H9 (cell line): ENCODE measurements at regions not wholly inside any gene's neighbourhood (a gene's known extent, or its start where the extent isn't known, plus 50 kb on each side); places are given as distances from the start of the nearest gene placed in this dataset.

Source experiments
- DNase-seq: peaks from one replicate; pipeline ENCODE4 v3.0.0-alpha.2; 2017
- H2AFZ ChIP-seq: one replicate; pipeline ENCODE4 v1.6.1; 2013; ENCODE audit warnings: mild to moderate bottlenecking, low read length, control low read depth, moderate library complexity
- H2AK5ac ChIP-seq: 2 replicates; pipeline ENCODE4 v1.6.1; 2013; ENCODE audit warnings: low read length, control low read depth, mixed read lengths; ENCODE audit not compliant: insufficient read length
- H2BK120ac ChIP-seq: one replicate; pipeline ENCODE4 v1.6.1; 2013; ENCODE audit warnings: low read depth, mild to moderate bottlenecking, low read length, control low read depth, inconsistent platforms; ENCODE audit not compliant: poor library complexity, severe bottlenecking
- H2BK12ac ChIP-seq: 2 replicates; pipeline ENCODE4 v1.6.1; 2013; ENCODE audit warnings: low read length, control low read depth, mixed read lengths, low read depth; ENCODE audit not compliant: insufficient read length
- H2BK15ac ChIP-seq: 2 replicates; pipeline ENCODE4 v1.6.1; 2013; ENCODE audit warnings: low read depth, low read length, control low read depth
- H2BK20ac ChIP-seq: one replicate; pipeline ENCODE4 v1.6.1; 2013; ENCODE audit warnings: low read depth, mild to moderate bottlenecking, low read length, control low read depth, inconsistent platforms; ENCODE audit not compliant: poor library complexity, severe bottlenecking
- H2BK5ac ChIP-seq: 2 replicates; pipeline ENCODE4 v1.6.1; 2013; ENCODE audit warnings: low read length, control low read depth, mixed read lengths; ENCODE audit not compliant: insufficient read length
- H3K14ac ChIP-seq: 2 replicates; pipeline ENCODE4 v1.6.1; 2013; ENCODE audit warnings: low read length, control low read depth; ENCODE audit not compliant: insufficient read depth
- H3K18ac ChIP-seq: 2 replicates; pipeline ENCODE4 v1.6.1; 2013; ENCODE audit warnings: low read depth, mild to moderate bottlenecking, mixed read lengths, low read length, control low read depth; ENCODE audit not compliant: insufficient read length
- H3K23ac ChIP-seq: 2 replicates; pipeline ENCODE4 v1.6.1; 2013; ENCODE audit warnings: low read length, control low read depth, mixed read lengths, low read depth; ENCODE audit not compliant: insufficient read length
- H3K23me2 ChIP-seq: 2 replicates; pipeline ENCODE4 v1.6.1; 2013; ENCODE audit warnings: low read depth, mild to moderate bottlenecking, mixed read lengths, low read length, control low read depth; ENCODE audit not compliant: insufficient read length, poor library complexity, severe bottlenecking
- H3K27ac ChIP-seq: 2 replicates; pipeline ENCODE4 v1.5.1; 2013; ENCODE audit warnings: low read length, control low read depth, mixed read lengths, low read depth; ENCODE audit not compliant: insufficient read length
- H3K27me3 ChIP-seq: 2 replicates; pipeline ENCODE4 v1.6.1; 2013; ENCODE audit warnings: low read length, control low read depth, inconsistent platforms; ENCODE audit not compliant: insufficient read depth
- H3K4ac ChIP-seq: 2 replicates; pipeline ENCODE4 v1.6.1; 2013; ENCODE audit warnings: low read depth, mild to moderate bottlenecking, control low read depth, inconsistent platforms, low read length, moderate library complexity
- H3K4me1 ChIP-seq: 2 replicates; pipeline ENCODE4 v1.6.1; 2013; ENCODE audit warnings: low read length, control low read depth, inconsistent platforms; ENCODE audit not compliant: insufficient read depth
- H3K4me2 ChIP-seq: 2 replicates; pipeline ENCODE4 v1.6.1; 2013; ENCODE audit warnings: low read length, control low read depth, mixed read lengths; ENCODE audit not compliant: insufficient read length, insufficient read depth
- H3K56ac ChIP-seq: 2 replicates; pipeline ENCODE4 v1.6.1; 2013; ENCODE audit warnings: low read depth, mild to moderate bottlenecking, mixed read lengths, low read length, control low read depth; ENCODE audit not compliant: insufficient read length
- H3K79me1 ChIP-seq: 2 replicates; pipeline ENCODE4 v1.6.1; 2013; ENCODE audit warnings: low read depth, mild to moderate bottlenecking, moderate library complexity, low read length, control low read depth, inconsistent platforms; ENCODE audit not compliant: insufficient read depth, poor library complexity, severe bottlenecking
- H3K79me2 ChIP-seq: 2 replicates; pipeline ENCODE4 v1.6.1; 2013; ENCODE audit warnings: low read length, control low read depth, inconsistent platforms; ENCODE audit not compliant: insufficient read depth
- H3K9ac ChIP-seq: 2 replicates; pipeline ENCODE4 v1.6.1; 2013; ENCODE audit warnings: low read length, control low read depth, mixed read lengths; ENCODE audit not compliant: insufficient read length; ENCODE audit errors: extremely low read depth
- H3K9me3 ChIP-seq: one replicate; pipeline ENCODE4 v1.6.1; 2013; ENCODE audit warnings: low read depth, low read length, inconsistent platforms; ENCODE audit not compliant: control insufficient read depth
- H3T11ph ChIP-seq: one replicate; pipeline ENCODE4 v1.6.1; 2013; ENCODE audit warnings: mild to moderate bottlenecking, low read length, control low read depth, inconsistent platforms
- H4K20me1 ChIP-seq: one replicate; pipeline ENCODE4 v1.6.1; 2013; ENCODE audit not compliant: control insufficient read depth, insufficient read length, insufficient read depth
- H4K5ac ChIP-seq: 2 replicates; pipeline ENCODE4 v1.6.1; 2013; ENCODE audit warnings: low read depth, mild to moderate bottlenecking, mixed read lengths, low read length, control low read depth; ENCODE audit not compliant: insufficient read length
- H4K8ac ChIP-seq: replicated peaks from 2 replicates; pipeline ENCODE4 v1.6.1; 2013; ENCODE audit warnings: low read length, control low read depth, mixed read lengths, low read depth; ENCODE audit not compliant: insufficient read length
- H4K91ac ChIP-seq: 2 replicates; pipeline ENCODE4 v1.6.1; 2013; ENCODE audit warnings: low read depth, mild to moderate bottlenecking, moderate library complexity, mixed read lengths, low read length, control low read depth; ENCODE audit not compliant: insufficient read length
- H3K27ac Mint-ChIP-seq, 3 experiments: 2 replicates in 2 of 3; 3 replicates in 1 of 3; pipeline ENCODE4 v1.8.0; 2020 to 2021; ENCODE audit warnings: mixed read lengths in 3 of 3, mild to moderate bottlenecking in 1 of 3, moderate library complexity in 1 of 3
- H3K27me3 Mint-ChIP-seq: 2 replicates; pipeline ENCODE4 v1.8.0; 2021; ENCODE audit warnings: low read depth, mild to moderate bottlenecking, moderate library complexity, mixed read lengths
- H3K36me3 Mint-ChIP-seq, 3 experiments: 2 replicates in 2 of 3; 3 replicates in 1 of 3; pipeline ENCODE4 v1.8.0; 2020 to 2021; ENCODE audit warnings: low read depth in 3 of 3, mixed read lengths in 3 of 3; ENCODE audit not compliant: insufficient read depth in 1 of 3
- H3K4me1 Mint-ChIP-seq, 2 experiments: 2 replicates each; pipeline ENCODE4 v1.8.0; 2020; ENCODE audit warnings: mixed read lengths in 2 of 2
- H3K4me3 Mint-ChIP-seq, 2 experiments: 2 replicates in 1 of 2; 3 replicates in 1 of 2; pipeline ENCODE4 v1.8.0; 2020 to 2021; ENCODE audit warnings: mild to moderate bottlenecking in 2 of 2, mixed read lengths in 2 of 2, moderate library complexity in 1 of 2
- H3K9me3 Mint-ChIP-seq, 2 experiments: 2 replicates in 1 of 2; 3 replicates in 1 of 2; pipeline ENCODE4 v1.8.0; 2020; ENCODE audit warnings: mild to moderate bottlenecking in 2 of 2, mixed read lengths in 2 of 2, moderate library complexity in 1 of 2
- WGBS: extraction: QIAGEN DNeasy Blood & Tissue Kit; methylation state at CpG from one replicate; pipeline ENCODE4 v1.1.7; 2013; ENCODE audit warnings: missing lambda C conversion rate, low lambda C conversion rate, mixed read lengths; ENCODE audit not compliant: insufficient read length; ENCODE audit errors: extremely low coverage; 5-methylcytosine and 5-hydroxymethylcytosine counted together
- TF ChIP-seq, protein P1 (sequence below): fragments of 200-600 bp; sonication (generic); conservative IDR thresholded peaks from 3 replicates; pipeline ENCODE4 v1.8.0; 2021; ENCODE audit warnings: antibody characterized with exemption, mild to moderate bottlenecking

DNA sequence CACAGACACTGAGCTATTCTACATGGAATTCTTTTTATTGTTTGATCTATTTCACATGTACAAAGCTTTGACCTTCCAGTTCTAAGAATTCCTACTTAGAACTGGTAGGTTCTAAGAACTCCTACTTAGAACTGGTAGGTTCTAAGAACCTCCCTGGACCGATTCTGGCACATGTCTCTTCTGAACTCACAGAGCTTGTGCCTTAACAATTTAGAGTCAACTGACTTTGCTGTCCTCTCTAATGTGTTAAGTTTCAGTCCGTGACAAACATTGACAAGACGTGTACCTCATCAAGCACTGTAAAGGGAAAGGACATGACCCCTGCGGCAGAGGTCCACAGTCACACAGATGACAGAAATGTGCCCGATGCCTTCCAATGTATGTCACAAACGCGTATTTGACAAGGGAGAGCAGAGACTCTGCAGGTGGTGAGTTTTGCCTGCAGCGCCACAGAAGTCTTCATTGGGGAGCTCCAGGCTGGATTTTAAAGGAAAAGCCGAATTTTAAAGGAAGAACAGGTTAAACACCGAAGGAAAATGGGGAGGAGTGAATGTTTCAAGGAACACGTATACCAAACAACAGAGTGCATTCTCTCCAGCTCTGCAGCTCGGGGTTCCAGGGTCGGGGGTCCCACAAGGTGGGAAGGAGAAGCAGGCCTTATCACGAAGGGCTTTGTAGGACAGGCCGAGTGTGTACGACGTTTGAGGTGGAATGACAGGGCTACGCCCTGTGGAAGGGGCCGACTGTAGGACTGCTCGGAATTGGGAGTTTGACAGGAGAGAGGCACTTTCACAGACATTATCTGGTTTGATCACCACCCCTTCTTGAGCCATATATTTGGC lies 161.1 kb upstream of the KLF14 start:
- TF ChIP-seq, protein P1, sequence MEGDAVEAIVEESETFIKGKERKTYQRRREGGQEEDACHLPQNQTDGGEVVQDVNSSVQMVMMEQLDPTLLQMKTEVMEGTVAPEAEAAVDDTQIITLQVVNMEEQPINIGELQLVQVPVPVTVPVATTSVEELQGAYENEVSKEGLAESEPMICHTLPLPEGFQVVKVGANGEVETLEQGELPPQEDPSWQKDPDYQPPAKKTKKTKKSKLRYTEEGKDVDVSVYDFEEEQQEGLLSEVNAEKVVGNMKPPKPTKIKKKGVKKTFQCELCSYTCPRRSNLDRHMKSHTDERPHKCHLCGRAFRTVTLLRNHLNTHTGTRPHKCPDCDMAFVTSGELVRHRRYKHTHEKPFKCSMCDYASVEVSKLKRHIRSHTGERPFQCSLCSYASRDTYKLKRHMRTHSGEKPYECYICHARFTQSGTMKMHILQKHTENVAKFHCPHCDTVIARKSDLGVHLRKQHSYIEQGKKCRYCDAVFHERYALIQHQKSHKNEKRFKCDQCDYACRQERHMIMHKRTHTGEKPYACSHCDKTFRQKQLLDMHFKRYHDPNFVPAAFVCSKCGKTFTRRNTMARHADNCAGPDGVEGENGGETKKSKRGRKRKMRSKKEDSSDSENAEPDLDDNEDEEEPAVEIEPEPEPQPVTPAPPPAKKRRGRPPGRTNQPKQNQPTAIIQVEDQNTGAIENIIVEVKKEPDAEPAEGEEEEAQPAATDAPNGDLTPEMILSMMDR = no peak
- H3K36me3 Mint-ChIP-seq = peaks cover 0 to 4% (median 2%) of the 10 kb centered on the region in 3 experiments; a peak in 4 of 7 replicates
- Histone ChIP-seq H3K79me2 (no peaks in the 10 kb centered on the region), H2BK5ac (no peak overlapping the region), H3K4me1 (no peaks in the 10 kb centered on the region), H3K14ac (no peak overlapping the region), H3K18ac (no peak overlapping the region), H3T11ph (no peak overlapping the region), H3K9ac (no peak overlapping the region), H3K27me3 (no peaks in the 10 kb centered on the region), H3K27ac (no peak overlapping the region), H2BK120ac (no peak overlapping the region), H3K4me2 (no peak overlapping the region), H3K56ac (no peak overlapping the region), H3K23ac (no peak overlapping the region), H3K79me1 (no peaks in the 10 kb centered on the region), H2AFZ (no peak overlapping the region), H3K4ac (no peak overlapping the region), H2AK5ac (no peak overlapping the region), H2BK12ac (no peak overlapping the region), H3K23me2 (no peaks in the 10 kb centered on the region), H2BK20ac (no peak overlapping the region), H4K20me1 (no peaks in the 10 kb centered on the region), H4K8ac (no peak overlapping the region), H4K5ac (no peak overlapping the region), H2BK15ac (no peak overlapping the region), H4K91ac (no peak overlapping the region), H3K9me3 (no peaks in the 10 kb centered on the region)
- H3K4me3 Mint-ChIP-seq = no peak overlapping the region
- no peak for DNase-seq
- H3K27ac Mint-ChIP-seq = peak overlapping the region in 1 of 3 experiments; percentile 39; a peak in 3 of 7 replicates
- no peaks in the 10 kb centered on the region for H3K27me3 Mint-ChIP-seq
- peaks cover 0 to 3% of the 10 kb centered on the region in 2 experiments; a peak in 1 of 5 replicates for H3K9me3 Mint-ChIP-seq
- WGBS = no CpG with 5 or more reads among the region's 20 CpGs
- peaks cover 39 to 43% of the 10 kb centered on the region in 2 experiments for H3K4me1 Mint-ChIP-seq
